Loucy (cell line): ENCODE measurements at regions not wholly inside any gene's neighbourhood (a gene's known extent, or its start where the extent isn't known, plus 50 kb on each side); places are given as distances from the start of the nearest gene placed in this dataset.

ENCODE experiments used
- H2AFZ ChIP-seq: fragments of 200-600 bp; sonication (generic); 2 replicates; pipeline ENCODE4 v1.6.0; 2016; ENCODE audit warnings: antibody characterized with exemption, mild to moderate bottlenecking, low read length, moderate library complexity
- H3F3A ChIP-seq: fragments of 200-600 bp; 2 replicates; pipeline ENCODE4 v1.6.0; 2016; ENCODE audit warnings: antibody characterized with exemption, low read depth, mild to moderate bottlenecking
- H3K27me3 ChIP-seq: fragments of 200-600 bp; sonication (generic); 2 replicates; pipeline ENCODE4 v1.6.1; 2014; ENCODE audit warnings: low read length, mild to moderate bottlenecking; ENCODE audit not compliant: insufficient read depth, poor library complexity, severe bottlenecking
- H3K36me3 ChIP-seq: fragments of 200-600 bp; sonication (generic); 2 replicates; pipeline ENCODE4 v1.6.1; 2016; ENCODE audit warnings: low read length; ENCODE audit not compliant: insufficient read depth
- H3K4me1 ChIP-seq: fragments of 200-600 bp; sonication (generic); 2 replicates; pipeline ENCODE4 v1.5.1; 2014; ENCODE audit warnings: low read length, mild to moderate bottlenecking; ENCODE audit not compliant: insufficient read depth, poor library complexity, severe bottlenecking
- H3K4me2 ChIP-seq: fragments of 200-600 bp; sonication (generic); 2 replicates; pipeline ENCODE4 v1.6.0; 2014; ENCODE audit warnings: antibody characterized with exemption, low read length, low read depth, mild to moderate bottlenecking; ENCODE audit not compliant: poor library complexity, severe bottlenecking
- H3K4me3 ChIP-seq: fragments of 200-600 bp; sonication (generic); 2 replicates; pipeline ENCODE4 v1.5.1; 2014; ENCODE audit warnings: low read length, mild to moderate bottlenecking, mixed read lengths; ENCODE audit not compliant: poor library complexity, severe bottlenecking
- H3K79me2 ChIP-seq: fragments of 200-600 bp; sonication (generic); 2 replicates; pipeline ENCODE4 v1.6.1; 2014; ENCODE audit warnings: low read length; ENCODE audit not compliant: insufficient read depth
- H3K9ac ChIP-seq: fragments of 200-600 bp; sonication (generic); 2 replicates; pipeline ENCODE4 v1.6.0; 2014; ENCODE audit warnings: mild to moderate bottlenecking, low read depth, low read length, moderate library complexity; ENCODE audit not compliant: poor library complexity, severe bottlenecking
- H3K9me2 ChIP-seq: fragments of 200-600 bp; sonication (generic); replicated peaks from 2 replicates; pipeline ENCODE4 v1.6.1; 2016; ENCODE audit warnings: low read depth, low read length, mixed read lengths
- H3K9me3 ChIP-seq: fragments of 200-600 bp; sonication (generic); 2 replicates; pipeline ENCODE4 v1.6.1; 2014; ENCODE audit warnings: mild to moderate bottlenecking, antibody characterized with exemption, low read length, low read depth; ENCODE audit not compliant: insufficient read depth
- H4K20me1 ChIP-seq: fragments of 200-600 bp; sonication (generic); 2 replicates; pipeline ENCODE4 v1.6.0; 2014; ENCODE audit warnings: antibody characterized with exemption, low read length, mild to moderate bottlenecking; ENCODE audit not compliant: insufficient read depth, poor library complexity, severe bottlenecking
- EZH2phosphoT487 ChIP-seq: fragments of 200-600 bp; IDR thresholded peaks from 2 replicates; pipeline ENCODE4 v1.6.1; 2018; ENCODE audit warnings: antibody characterized with exemption, mild to moderate bottlenecking, moderate library complexity, borderline replicate concordance
- TF ChIP-seq, protein P1 (sequence below): fragments of 200-600 bp; sonication (generic); conservative IDR thresholded peaks from 2 replicates; pipeline ENCODE4 v1.5.1; 2014; ENCODE audit warnings: mild to moderate bottlenecking, antibody characterized with exemption, low read length

DNA sequence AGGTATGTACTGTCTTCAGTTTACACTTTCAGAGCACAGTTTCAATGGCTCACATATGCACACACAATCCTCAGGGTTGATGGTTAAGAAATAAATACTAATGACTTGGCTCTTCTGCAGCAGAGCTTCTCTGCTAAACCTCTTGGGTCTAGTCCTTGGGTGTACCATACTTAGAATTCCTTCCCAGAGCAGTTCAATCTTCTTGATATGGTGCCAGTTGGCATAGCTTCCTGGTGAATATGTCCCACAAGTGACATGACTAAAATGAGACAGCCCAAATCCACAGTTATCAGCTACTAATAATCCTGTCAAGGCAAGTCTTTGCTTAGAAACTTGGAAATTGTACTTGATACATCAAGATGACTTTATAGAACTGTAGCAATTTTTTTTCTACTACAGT, 654.4 kb downstream of the IQCM start:
- Histone ChIP-seq H2AFZ (no peak overlapping the region), H3K36me3 (no peaks in the 10 kb centered on the region), H3K4me3 (no peak overlapping the region), H3K9me3 (no peaks in the 10 kb centered on the region), H3F3A (no peaks in the 10 kb centered on the region), H3K4me1 (no peaks in the 10 kb centered on the region), H3K9ac (no peak overlapping the region), H3K79me2 (no peaks in the 10 kb centered on the region), H3K4me2 (no peak overlapping the region), H3K9me2 (no peaks in the 10 kb centered on the region), H4K20me1 (no peaks in the 10 kb centered on the region), H3K27me3 (no peaks in the 10 kb centered on the region)
- no peak for TF ChIP-seq EZH2phosphoT487
- TF ChIP-seq, protein P1, sequence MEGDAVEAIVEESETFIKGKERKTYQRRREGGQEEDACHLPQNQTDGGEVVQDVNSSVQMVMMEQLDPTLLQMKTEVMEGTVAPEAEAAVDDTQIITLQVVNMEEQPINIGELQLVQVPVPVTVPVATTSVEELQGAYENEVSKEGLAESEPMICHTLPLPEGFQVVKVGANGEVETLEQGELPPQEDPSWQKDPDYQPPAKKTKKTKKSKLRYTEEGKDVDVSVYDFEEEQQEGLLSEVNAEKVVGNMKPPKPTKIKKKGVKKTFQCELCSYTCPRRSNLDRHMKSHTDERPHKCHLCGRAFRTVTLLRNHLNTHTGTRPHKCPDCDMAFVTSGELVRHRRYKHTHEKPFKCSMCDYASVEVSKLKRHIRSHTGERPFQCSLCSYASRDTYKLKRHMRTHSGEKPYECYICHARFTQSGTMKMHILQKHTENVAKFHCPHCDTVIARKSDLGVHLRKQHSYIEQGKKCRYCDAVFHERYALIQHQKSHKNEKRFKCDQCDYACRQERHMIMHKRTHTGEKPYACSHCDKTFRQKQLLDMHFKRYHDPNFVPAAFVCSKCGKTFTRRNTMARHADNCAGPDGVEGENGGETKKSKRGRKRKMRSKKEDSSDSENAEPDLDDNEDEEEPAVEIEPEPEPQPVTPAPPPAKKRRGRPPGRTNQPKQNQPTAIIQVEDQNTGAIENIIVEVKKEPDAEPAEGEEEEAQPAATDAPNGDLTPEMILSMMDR, result no peak

DNA sequence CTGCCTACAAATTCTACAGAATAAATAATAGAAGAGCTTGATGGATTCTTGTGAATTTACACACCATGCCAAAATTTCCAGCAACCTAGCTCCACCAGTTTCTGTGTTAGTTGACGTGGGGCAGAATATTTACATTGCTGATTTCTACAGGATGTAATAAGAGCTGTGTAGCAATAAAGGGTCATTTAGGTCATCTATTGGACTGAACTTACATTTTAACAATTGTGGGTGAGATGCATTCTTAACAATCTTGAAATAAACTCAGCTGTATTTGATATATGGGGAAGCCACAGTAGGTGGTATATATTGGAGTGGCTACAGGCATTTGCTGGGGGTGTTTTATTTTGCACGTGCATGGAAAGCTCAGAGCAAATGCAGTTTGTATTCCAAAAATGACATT, 655.3 kb downstream of the IQCM start:
- no peaks in the 10 kb centered on the region for H3K36me3 ChIP-seq
- H3K9me3 ChIP-seq, result no peaks in the 10 kb centered on the region
- no peaks in the 10 kb centered on the region for H3K4me1 ChIP-seq
- H3K4me3 ChIP-seq, result no peak overlapping the region
- H3F3A ChIP-seq, result no peaks in the 10 kb centered on the region
- no peaks in the 10 kb centered on the region for H3K79me2 ChIP-seq
- TF ChIP-seq EZH2phosphoT487, result no peak
- TF ChIP-seq, protein P1, result no peak
- H3K4me2 ChIP-seq, result no peak overlapping the region
- H4K20me1 ChIP-seq, result no peaks in the 10 kb centered on the region
- H3K9me2 ChIP-seq, result no peaks in the 10 kb centered on the region
- H3K9ac ChIP-seq, result no peak overlapping the region
- H3K27me3 ChIP-seq, result no peaks in the 10 kb centered on the region
- no peak overlapping the region for H2AFZ ChIP-seq

DNA sequence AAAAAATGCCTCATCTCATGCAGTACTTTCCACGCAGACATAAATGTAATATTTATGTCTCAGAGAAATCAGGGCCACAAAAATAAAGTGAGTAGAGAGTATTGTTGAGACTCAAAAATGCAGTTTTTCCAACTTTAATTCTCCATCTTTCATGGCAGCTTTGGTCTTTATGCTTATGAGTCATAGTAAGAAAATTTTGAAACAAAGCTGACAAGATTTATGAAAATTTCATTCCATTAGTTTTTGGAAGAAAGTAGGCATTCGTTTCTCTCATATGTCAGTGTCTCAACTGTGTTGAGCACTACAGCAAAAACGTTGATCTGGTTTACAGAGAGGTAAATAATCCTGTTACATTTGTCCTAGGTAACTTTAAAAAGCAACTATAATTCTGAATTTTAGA, 656.8 kb downstream of the IQCM start:
- H3K9me3 ChIP-seq, result no peaks in the 10 kb centered on the region
- no peaks in the 10 kb centered on the region for H3K79me2 ChIP-seq
- no peak overlapping the region for H3K4me2 ChIP-seq
- no peaks in the 10 kb centered on the region for H3K9me2 ChIP-seq
- no peak overlapping the region for H2AFZ ChIP-seq
- H3K9ac ChIP-seq, result no peak overlapping the region
- H3K27me3 ChIP-seq, result no peaks in the 10 kb centered on the region
- H3K36me3 ChIP-seq, result no peaks in the 10 kb centered on the region
- H3F3A ChIP-seq, result no peaks in the 10 kb centered on the region
- no peak for TF ChIP-seq EZH2phosphoT487
- TF ChIP-seq, protein P1, result no peak
- no peak overlapping the region for H3K4me3 ChIP-seq
- no peaks in the 10 kb centered on the region for H3K4me1 ChIP-seq
- H4K20me1 ChIP-seq, result no peaks in the 10 kb centered on the region
